WI38 (cell line): ENCODE measurements at regions not wholly inside any gene's neighbourhood (a gene's known extent, or its start where the extent isn't known, plus 50 kb on each side); places are given as distances from the start of the nearest gene placed in this dataset.

Experiments used
- H3K4me3 ChIP-seq: 2 replicates; pipeline ENCODE4 v1.5.1; 2011; ENCODE audit warnings: low read depth, mild to moderate bottlenecking, control low read depth, low read length
- TF ChIP-seq, protein P1 (sequence below): IDR thresholded peaks from 2 replicates; pipeline ENCODE4 v1.5.1; 2012; ENCODE audit warnings: low read depth, mild to moderate bottlenecking, control low read depth, low read length

DNA sequence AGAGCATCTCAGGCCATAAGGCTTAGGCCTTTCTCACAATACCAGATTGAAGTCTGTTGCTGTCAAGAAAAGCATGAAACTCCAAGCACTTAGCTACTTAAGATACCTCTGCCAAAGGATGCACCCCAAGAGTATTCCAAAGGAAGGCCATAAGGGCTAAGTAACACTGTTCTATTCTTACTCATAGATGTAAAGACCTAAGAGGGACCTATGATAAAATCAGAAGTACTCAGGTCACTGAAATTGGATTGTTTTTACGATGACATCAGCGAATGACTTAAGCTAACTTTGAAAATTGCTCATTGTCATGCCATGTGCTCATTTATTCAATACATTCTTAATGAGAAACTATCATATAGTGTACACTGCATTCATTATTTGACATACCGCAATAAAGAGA is 172.8 kb downstream of the KCNA4 start:
- TF ChIP-seq, protein P1, sequence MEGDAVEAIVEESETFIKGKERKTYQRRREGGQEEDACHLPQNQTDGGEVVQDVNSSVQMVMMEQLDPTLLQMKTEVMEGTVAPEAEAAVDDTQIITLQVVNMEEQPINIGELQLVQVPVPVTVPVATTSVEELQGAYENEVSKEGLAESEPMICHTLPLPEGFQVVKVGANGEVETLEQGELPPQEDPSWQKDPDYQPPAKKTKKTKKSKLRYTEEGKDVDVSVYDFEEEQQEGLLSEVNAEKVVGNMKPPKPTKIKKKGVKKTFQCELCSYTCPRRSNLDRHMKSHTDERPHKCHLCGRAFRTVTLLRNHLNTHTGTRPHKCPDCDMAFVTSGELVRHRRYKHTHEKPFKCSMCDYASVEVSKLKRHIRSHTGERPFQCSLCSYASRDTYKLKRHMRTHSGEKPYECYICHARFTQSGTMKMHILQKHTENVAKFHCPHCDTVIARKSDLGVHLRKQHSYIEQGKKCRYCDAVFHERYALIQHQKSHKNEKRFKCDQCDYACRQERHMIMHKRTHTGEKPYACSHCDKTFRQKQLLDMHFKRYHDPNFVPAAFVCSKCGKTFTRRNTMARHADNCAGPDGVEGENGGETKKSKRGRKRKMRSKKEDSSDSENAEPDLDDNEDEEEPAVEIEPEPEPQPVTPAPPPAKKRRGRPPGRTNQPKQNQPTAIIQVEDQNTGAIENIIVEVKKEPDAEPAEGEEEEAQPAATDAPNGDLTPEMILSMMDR: no peak
- H3K4me3 ChIP-seq: no peak overlapping the region

DNA sequence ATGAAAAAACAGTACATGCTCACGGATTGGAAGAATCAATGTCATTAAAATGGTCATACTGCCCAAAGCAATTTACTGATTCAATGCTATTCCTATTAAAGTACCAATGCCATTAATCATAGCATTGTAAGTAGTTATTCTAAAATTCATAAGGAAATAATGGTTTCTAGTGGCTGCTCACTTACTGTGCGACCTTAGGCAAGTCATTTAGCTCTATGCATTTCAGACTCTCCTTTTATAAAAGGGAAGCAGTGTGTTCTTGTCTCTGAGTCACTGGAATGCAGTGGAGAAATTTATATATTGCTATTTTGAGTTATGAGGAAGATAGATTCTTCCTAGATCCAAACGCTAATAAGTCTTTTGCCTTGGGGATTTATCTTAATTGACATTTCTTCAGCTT is 174.8 kb downstream of the KCNA4 start:
- H3K4me3 ChIP-seq: no peak overlapping the region
- TF ChIP-seq, protein P1: no peak

DNA sequence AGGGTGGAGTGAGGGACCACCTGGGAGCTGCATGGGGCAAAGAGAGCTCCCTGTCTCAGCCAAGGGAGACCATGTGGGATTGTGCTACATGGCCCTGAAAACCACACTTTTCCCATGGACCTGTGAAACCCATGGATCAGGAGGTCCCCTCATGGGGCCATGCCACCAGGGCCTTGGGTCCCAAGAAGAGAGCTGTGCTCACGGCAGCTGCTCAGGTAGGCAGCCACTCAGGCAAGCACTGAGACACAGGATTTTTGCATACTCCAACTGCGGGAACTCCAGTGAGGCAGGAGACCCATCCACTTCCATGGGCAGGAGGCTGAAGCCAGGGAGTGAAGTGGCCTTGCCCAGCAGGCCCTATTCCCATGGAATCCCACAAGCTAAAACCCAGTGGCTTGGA is 190.0 kb downstream of the KCNA4 start:
- TF ChIP-seq, protein P1: no peak

DNA sequence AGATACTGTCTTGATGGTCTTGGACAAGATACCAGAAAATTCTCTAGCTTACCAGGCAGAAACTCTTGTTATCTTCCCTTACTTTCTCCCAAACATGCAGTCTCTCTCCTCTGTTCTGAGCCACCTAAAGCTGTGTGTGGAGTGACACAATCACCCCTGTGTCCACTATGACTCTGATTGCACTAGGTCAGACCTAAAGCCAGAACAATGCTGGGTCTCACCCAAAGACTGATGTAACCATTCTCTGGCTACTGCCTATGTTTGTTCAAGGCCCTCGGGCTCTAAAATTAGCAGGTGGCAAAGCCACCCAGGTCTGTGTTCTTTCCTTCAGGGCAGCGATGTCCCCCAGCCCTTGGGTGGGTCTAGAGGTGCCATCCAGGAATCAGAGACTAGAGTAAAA is 200.5 kb downstream of the KCNA4 start:
- TF ChIP-seq, protein P1: no peak

More for the DNA sequence above, 190.0 kb downstream of the KCNA4 start:
- no peak overlapping the region for H3K4me3 ChIP-seq

DNA sequence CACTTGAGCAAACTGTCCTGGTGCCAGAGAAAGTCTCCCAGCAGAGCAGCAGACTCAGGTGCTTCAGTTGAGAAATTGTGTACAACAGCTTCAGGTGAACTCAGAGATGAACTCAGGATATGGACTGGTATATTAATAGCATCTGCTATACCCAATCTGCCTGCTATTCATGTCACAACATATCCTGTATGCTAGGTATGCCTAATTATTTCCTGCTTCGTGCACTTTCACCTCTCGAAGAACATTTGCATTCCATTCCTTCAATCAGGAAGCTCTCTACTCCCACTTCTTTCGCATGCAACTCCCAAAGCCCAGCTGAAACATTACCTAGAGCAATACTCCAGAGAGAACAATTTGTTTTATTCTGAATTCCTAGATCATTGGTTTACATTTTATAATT is 207.7 kb downstream of the KCNA4 start:
- TF ChIP-seq, protein P1: no peak
- H3K4me3 ChIP-seq: no peak overlapping the region

More for the DNA sequence above, 200.5 kb downstream of the KCNA4 start:
- H3K4me3 ChIP-seq: no peak overlapping the region

DNA sequence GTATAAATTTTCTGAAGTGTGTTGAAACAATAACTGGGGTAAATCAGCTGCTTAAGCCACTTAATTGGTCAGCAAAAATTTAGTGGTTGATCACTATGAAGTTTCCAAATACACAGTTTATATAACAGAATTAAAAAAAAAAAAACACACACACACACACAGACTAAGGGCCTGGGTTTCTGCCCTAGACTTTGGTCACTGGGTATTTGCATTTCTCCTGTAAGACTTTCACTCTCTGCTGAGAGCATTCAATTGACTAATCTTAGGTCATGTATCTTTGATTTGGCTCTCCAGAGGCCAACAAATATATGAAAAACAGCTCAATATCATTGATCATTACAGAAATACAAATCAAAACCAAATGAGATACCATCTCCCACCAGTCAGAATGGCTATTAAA is 214.3 kb downstream of the KCNA4 start:
- TF ChIP-seq, protein P1: no peak
- no peak overlapping the region for H3K4me3 ChIP-seq

DNA sequence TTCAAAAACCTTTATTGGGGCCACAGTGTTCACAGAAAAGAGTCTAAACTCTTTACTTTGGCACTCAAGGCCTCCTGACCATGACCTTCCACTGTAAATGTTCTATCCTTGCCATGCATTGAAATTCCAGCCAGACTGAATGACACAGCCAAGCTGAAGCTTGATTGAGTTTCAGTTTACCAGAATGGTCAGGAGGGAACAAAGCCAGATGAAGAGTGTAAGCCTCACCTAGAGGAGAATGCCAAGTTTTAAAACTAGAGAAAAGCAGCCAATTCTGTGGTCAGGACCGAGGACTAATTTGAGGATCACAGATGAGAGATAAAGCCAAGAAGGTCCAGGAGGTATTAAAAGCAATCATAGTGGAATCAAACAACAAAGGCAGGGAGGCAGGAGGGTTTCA is 215.3 kb downstream of the KCNA4 start:
- no peak overlapping the region for H3K4me3 ChIP-seq
- TF ChIP-seq, protein P1: no peak
